SK-N-SH treated with all-trans-retinoic acid at 6 μM for 48 hours (cell line): ENCODE measurements at regions not wholly inside any gene's neighbourhood (a gene's known extent, or its start where the extent isn't known, plus 50 kb on each side); places are given as distances from the start of the nearest gene placed in this dataset.

Experiments used
- CSRNP3 ChIP-seq: fragments of 250-450 bp; sonication (Bioruptor Pico); IDR thresholded peaks from 2 replicates; pipeline ENCODE4 v1.5.1; 2021; ENCODE audit warnings: mild to moderate bottlenecking, moderate library complexity
- ESRRG ChIP-seq: fragments of 250-450 bp; sonication (Bioruptor Pico); IDR thresholded peaks from 2 replicates; pipeline ENCODE4 v1.6.1; 2021; ENCODE audit warnings: mild to moderate bottlenecking
- PATZ1 ChIP-seq: fragments of 250-450 bp; sonication (Bioruptor Pico); IDR thresholded peaks from 2 replicates; pipeline ENCODE4 v1.8.0; 2020; ENCODE audit warnings: mild to moderate bottlenecking, moderate library complexity, borderline replicate concordance
- PPARA ChIP-seq: fragments of 250-450 bp; sonication (Bioruptor Pico); IDR thresholded peaks from 2 replicates; pipeline ENCODE4 v1.5.0; 2020; ENCODE audit warnings: mild to moderate bottlenecking, borderline replicate concordance
- RARB ChIP-seq: fragments of 250-450 bp; sonication (Bioruptor Pico); IDR thresholded peaks from 2 replicates; pipeline ENCODE4 v1.8.0; 2021; ENCODE audit warnings: mild to moderate bottlenecking, moderate library complexity
- TCF4 ChIP-seq: fragments of 250-450 bp; sonication (Bioruptor Pico); IDR thresholded peaks from 2 replicates; pipeline ENCODE4 v1.8.0; 2021; ENCODE audit warnings: mild to moderate bottlenecking, moderate library complexity, borderline replicate concordance
- ZC3H10 ChIP-seq: fragments of 250-450 bp; sonication (Bioruptor Pico); IDR thresholded peaks from 2 replicates; pipeline ENCODE4 v1.5.1; 2021; ENCODE audit warnings: mild to moderate bottlenecking, moderate library complexity
- ZFP3 ChIP-seq: fragments of 250-450 bp; sonication (Bioruptor Pico); IDR thresholded peaks from 2 replicates; pipeline ENCODE4 v1.5.0; 2020; ENCODE audit warnings: mild to moderate bottlenecking, moderate library complexity
- ZNF70 ChIP-seq: fragments of 450-650 bp; formaldehyde crosslinking; IDR thresholded peaks from 2 replicates; pipeline ENCODE4 v1.5.0; 2020; ENCODE audit warnings: mild to moderate bottlenecking, moderate library complexity
- ZNF8 ChIP-seq: fragments of 450-650 bp; formaldehyde crosslinking; IDR thresholded peaks from 2 replicates; pipeline ENCODE4 v1.5.0; 2020; ENCODE audit warnings: mild to moderate bottlenecking, moderate library complexity

- TF ChIP-seq PATZ1 (CRISPR knock-in tag) (no peak), ZFP3 (CRISPR knock-in tag) (no peak), ZNF8 (CRISPR knock-in tag) (no peak), RARB (CRISPR knock-in tag) (no peak), CSRNP3 (no peak), PPARA (CRISPR knock-in tag) (no peak), TCF4 (CRISPR knock-in tag) (no peak), ESRRG (no peak), ZC3H10 (no peak), ZNF70 (CRISPR knock-in tag) (no peak)
Measured at GRCh38 chr15:50815958-50816590, 50.6 kb upstream of the SPPL2A start.
